Mesenchymal stem cell (in vitro differentiated cells and primary cell): ENCODE measurements at regions not wholly inside any gene's neighbourhood (a gene's known extent, or its start where the extent isn't known, plus 50 kb on each side); places are given as distances from the start of the nearest gene placed in this dataset.

ENCODE experiments used
- DNase-seq: peaks from one replicate; pipeline ENCODE4 v3.0.0-alpha.2; 2013
- H2AFZ ChIP-seq: one replicate; pipeline ENCODE4 v1.6.1; 2013; ENCODE audit warnings: low read depth, mild to moderate bottlenecking, control low read depth, inconsistent platforms, low read length, moderate library complexity
- H2AK5ac ChIP-seq: 2 replicates; pipeline ENCODE4 v1.6.1; 2013; ENCODE audit warnings: low read length, moderate library complexity, mild to moderate bottlenecking, inconsistent platforms; ENCODE audit not compliant: severe bottlenecking
- H2BK120ac ChIP-seq: one replicate; pipeline ENCODE4 v1.6.1; 2013; ENCODE audit warnings: low read depth, mild to moderate bottlenecking, inconsistent platforms, low read length, moderate library complexity
- H2BK12ac ChIP-seq, 2 experiments: one replicate each; pipeline ENCODE4 v1.6.1; 2013; ENCODE audit warnings: inconsistent platforms in 2 of 2, low read length in 2 of 2, mild to moderate bottlenecking in 2 of 2, moderate library complexity in 2 of 2, control low read depth in 1 of 2
- H2BK15ac ChIP-seq: one replicate; pipeline ENCODE4 v1.6.1; 2013; ENCODE audit warnings: mild to moderate bottlenecking, low read depth, inconsistent platforms; ENCODE audit not compliant: poor library complexity, severe bottlenecking
- H2BK5ac ChIP-seq: 2 replicates; pipeline ENCODE4 v1.6.1; 2013; ENCODE audit warnings: low read depth, mild to moderate bottlenecking, low read length, control low read depth, inconsistent platforms; ENCODE audit not compliant: poor library complexity, severe bottlenecking
- H3K14ac ChIP-seq, 2 experiments: one replicate each; pipeline ENCODE4 v1.6.1; 2013; ENCODE audit warnings: inconsistent platforms in 2 of 2, low read length in 2 of 2, control low read depth in 1 of 2, mild to moderate bottlenecking in 1 of 2, moderate library complexity in 1 of 2
- H3K18ac ChIP-seq, 2 experiments: one replicate each; pipeline ENCODE4 v1.6.1; 2013; ENCODE audit warnings: inconsistent platforms in 2 of 2, low read length in 2 of 2, control low read depth in 1 of 2, low read depth in 1 of 2, mild to moderate bottlenecking in 1 of 2
- H3K23ac ChIP-seq, 2 experiments: one replicate each; pipeline ENCODE4 v1.6.1; 2013; ENCODE audit warnings: inconsistent platforms in 2 of 2, low read length in 2 of 2, mild to moderate bottlenecking in 2 of 2, moderate library complexity in 2 of 2, control low read depth in 1 of 2
- H3K27ac ChIP-seq: 2 replicates; pipeline ENCODE4 v1.5.1; 2013; ENCODE audit warnings: mild to moderate bottlenecking, moderate library complexity, low read length, control low read depth, inconsistent platforms; ENCODE audit not compliant: poor library complexity, severe bottlenecking
- H3K27me3 ChIP-seq, 2 experiments: 2 replicates each; pipeline versions ENCODE4 v1.6.1 to v1.7.0; 2013; ENCODE audit warnings: low read length in 2 of 2, mild to moderate bottlenecking in 2 of 2, moderate library complexity in 2 of 2, control low read depth in 1 of 2, inconsistent platforms in 1 of 2; ENCODE audit not compliant: control insufficient read depth in 1 of 2, insufficient read depth in 1 of 2
- H3K36me3 ChIP-seq, 2 experiments: 2 replicates each; pipeline versions ENCODE4 v1.6.1 to v1.7.0; 2013; ENCODE audit warnings: low read length in 2 of 2, control low read depth in 1 of 2, inconsistent platforms in 1 of 2, low read depth in 1 of 2, mild to moderate bottlenecking in 1 of 2; ENCODE audit not compliant: insufficient read depth in 2 of 2, control insufficient read depth in 1 of 2
- H3K4ac ChIP-seq, 2 experiments: one replicate each; pipeline ENCODE4 v1.6.1; 2013; ENCODE audit warnings: inconsistent platforms in 2 of 2, low read length in 2 of 2, mild to moderate bottlenecking in 2 of 2, moderate library complexity in 2 of 2, control low read depth in 1 of 2, low read depth in 1 of 2
- H3K4me1 ChIP-seq: 2 replicates; pipeline ENCODE4 v1.6.1; 2013; ENCODE audit warnings: low read depth, low read length, control low read depth; ENCODE audit not compliant: control insufficient read depth, insufficient read depth
- H3K4me2 ChIP-seq: 2 replicates; pipeline ENCODE4 v1.6.1; 2013; ENCODE audit warnings: low read length, mild to moderate bottlenecking, inconsistent platforms; ENCODE audit not compliant: poor library complexity, severe bottlenecking
- H3K4me3 ChIP-seq, 2 experiments: 2 replicates each; pipeline versions ENCODE4 v1.5.1 to v1.7.0; 2013; ENCODE audit warnings: low read length in 2 of 2, mild to moderate bottlenecking in 2 of 2, control low read depth in 1 of 2, low read depth in 1 of 2; ENCODE audit not compliant: insufficient read depth in 1 of 2
- H3K79me1 ChIP-seq: replicated peaks from 2 replicates; pipeline ENCODE4 v1.6.1; 2013; ENCODE audit warnings: mild to moderate bottlenecking, control low read depth, low read length, inconsistent platforms; ENCODE audit not compliant: poor library complexity, severe bottlenecking
- H3K9ac ChIP-seq: 2 replicates; pipeline ENCODE4 v1.7.0; 2013; ENCODE audit warnings: mild to moderate bottlenecking, low read length, moderate library complexity
- H3K9me3 ChIP-seq: 2 replicates; pipeline ENCODE4 v1.7.0; 2013; ENCODE audit warnings: mild to moderate bottlenecking, low read length; ENCODE audit not compliant: control insufficient read depth
- H4K8ac ChIP-seq: one replicate; pipeline ENCODE4 v1.6.1; 2013; ENCODE audit warnings: inconsistent platforms, mild to moderate bottlenecking, low read length, moderate library complexity
- H4K91ac ChIP-seq: one replicate; pipeline ENCODE4 v1.6.1; 2013; ENCODE audit warnings: mild to moderate bottlenecking, low read length, inconsistent platforms
- WGBS: methylation state at CpG from one replicate; pipeline ENCODE4 v1.1.7; 2013; ENCODE audit warnings: mixed read lengths; 5-methylcytosine and 5-hydroxymethylcytosine counted together

- H3K18ac ChIP-seq = no peak overlapping the region
- H3K36me3 ChIP-seq = no peaks in the 10 kb centered on the region
- H2BK120ac ChIP-seq = no peak overlapping the region
- no peak overlapping the region for H2BK5ac ChIP-seq
- H2BK15ac ChIP-seq = no peak overlapping the region
- no peak overlapping the region for H3K9ac ChIP-seq
- no peak overlapping the region for H3K4me3 ChIP-seq
- no peak overlapping the region for H3K14ac ChIP-seq
- no peak overlapping the region for H3K4ac ChIP-seq
- no peak overlapping the region for H3K4me2 ChIP-seq
- H4K8ac ChIP-seq = no peak overlapping the region
- no peak for DNase-seq
- peaks cover 0 to 12% of the 10 kb centered on the region in 2 experiments for H3K27me3 ChIP-seq
- no peaks in the 10 kb centered on the region for H3K9me3 ChIP-seq
- H3K27ac ChIP-seq = no peak overlapping the region
- no peak overlapping the region for H2AFZ ChIP-seq
- no peak overlapping the region for H2AK5ac ChIP-seq
- H2BK12ac ChIP-seq = no peak overlapping the region
- H3K79me1 ChIP-seq = no peaks in the 10 kb centered on the region
- no peak overlapping the region for H3K23ac ChIP-seq
- no peaks in the 10 kb centered on the region for H3K4me1 ChIP-seq
- 40% methylated on average over 1 of the region's 1 CpG for whole genome bisulfite sequencing
- H4K91ac ChIP-seq = no peak overlapping the region
Observed at GRCh38 chr1:95409276-95409675, 175.3 kb downstream of the RWDD3 start.

GRCh38 chr1:95409901-95410300 is 175.9 kb downstream of the RWDD3 start:
- no peaks in the 10 kb centered on the region for H3K36me3 ChIP-seq
- no peak overlapping the region for H2BK120ac ChIP-seq
- H3K23ac ChIP-seq = no peak overlapping the region
- no peak overlapping the region for H2AFZ ChIP-seq
- H2BK15ac ChIP-seq = no peak overlapping the region
- no peak overlapping the region for H4K8ac ChIP-seq
- H3K79me1 ChIP-seq = no peaks in the 10 kb centered on the region
- H3K27me3 ChIP-seq = peaks cover 0 to 12% of the 10 kb centered on the region in 2 experiments
- peak overlapping the region in 1 of 2 experiments; percentile 61 for H3K14ac ChIP-seq
- no peak overlapping the region for H3K9ac ChIP-seq
- H3K4ac ChIP-seq = no peak overlapping the region
- no peak overlapping the region for H3K4me2 ChIP-seq
- WGBS = 73% methylated on average over 2 of the region's 3 CpGs
- no peak overlapping the region for H3K27ac ChIP-seq
- no peak overlapping the region for H3K4me3 ChIP-seq
- H2BK12ac ChIP-seq = no peak overlapping the region
- DNase-seq = no peak
- H3K18ac ChIP-seq = no peak overlapping the region
- no peak overlapping the region for H4K91ac ChIP-seq
- H3K4me1 ChIP-seq = no peaks in the 10 kb centered on the region
- no peak overlapping the region for H2AK5ac ChIP-seq
- no peaks in the 10 kb centered on the region for H3K9me3 ChIP-seq
- H2BK5ac ChIP-seq = no peak overlapping the region

GRCh38 chr1:95415146-95415545 is 181.1 kb downstream of the RWDD3 start:
- Histone ChIP-seq H3K9me3 (no peaks in the 10 kb centered on the region), H3K27ac (no peak overlapping the region), H2BK120ac (no peak overlapping the region), H3K4me3 (no peak overlapping the region), H3K79me1 (no peaks in the 10 kb centered on the region), H3K18ac (no peak overlapping the region), H3K9ac (no peak overlapping the region), H3K4ac (no peak overlapping the region), H4K91ac (no peak overlapping the region), H3K36me3 (no peaks in the 10 kb centered on the region), H2AK5ac (no peak overlapping the region), H3K4me1 (no peaks in the 10 kb centered on the region), H2BK12ac (no peak overlapping the region), H3K27me3 (no peaks in the 10 kb centered on the region), H3K4me2 (no peak overlapping the region), H2BK15ac (no peak overlapping the region), H3K14ac (no peak overlapping the region), H3K23ac (no peak overlapping the region), H4K8ac (no peak overlapping the region), H2AFZ (no peak overlapping the region), H2BK5ac (no peak overlapping the region)
- DNase-seq = no peak

GRCh38 chr1:95426772-95427171 is 192.8 kb downstream of the RWDD3 start:
- H3K4me3 ChIP-seq = no peak overlapping the region

More at GRCh38 chr1:95426772-95427171, 192.8 kb downstream of the RWDD3 start:
- no peaks in the 10 kb centered on the region for H3K36me3 ChIP-seq
- no peak overlapping the region for H2BK12ac ChIP-seq
- no peak overlapping the region for H3K9ac ChIP-seq
- H3K79me1 ChIP-seq = no peaks in the 10 kb centered on the region
- 75% methylated on average over 1 of the region's 1 CpG for WGBS
- no peak overlapping the region for H4K8ac ChIP-seq
- no peak overlapping the region for H3K14ac ChIP-seq
- H2AFZ ChIP-seq = no peak overlapping the region
- no peak overlapping the region for H3K27ac ChIP-seq
- DNase-seq = no peak
- H3K4me1 ChIP-seq = no peaks in the 10 kb centered on the region
- no peaks in the 10 kb centered on the region for H3K9me3 ChIP-seq
- no peaks in the 10 kb centered on the region for H3K27me3 ChIP-seq
- no peak overlapping the region for H4K91ac ChIP-seq
- H2BK120ac ChIP-seq = no peak overlapping the region
- H3K4ac ChIP-seq = no peak overlapping the region
- no peak overlapping the region for H2BK5ac ChIP-seq
- no peak overlapping the region for H2BK15ac ChIP-seq
- H2AK5ac ChIP-seq = no peak overlapping the region
- no peak overlapping the region for H3K4me2 ChIP-seq
- H3K23ac ChIP-seq = no peak overlapping the region
- no peak overlapping the region for H3K18ac ChIP-seq
